PC-3 (cell line): ENCODE measurements at regions not wholly inside any gene's neighbourhood (a gene's known extent, or its start where the extent isn't known, plus 50 kb on each side); places are given as distances from the start of the nearest gene placed in this dataset.

Experiments
- EZH2phosphoT487 ChIP-seq: fragments of 300-600 bp; sonication (generic); IDR thresholded peaks from 2 replicates; pipeline ENCODE4 v1.6.1; 2018; ENCODE audit warnings: mild to moderate bottlenecking, antibody characterized with exemption, low read length, borderline replicate concordance
- TF ChIP-seq, protein P1 (sequence below): fragments of 300-600 bp; sonication (generic); conservative IDR thresholded peaks from 2 replicates; pipeline ENCODE4 v1.5.1; 2017; ENCODE audit warnings: antibody characterized with exemption, low read depth, mild to moderate bottlenecking, low read length

DNA sequence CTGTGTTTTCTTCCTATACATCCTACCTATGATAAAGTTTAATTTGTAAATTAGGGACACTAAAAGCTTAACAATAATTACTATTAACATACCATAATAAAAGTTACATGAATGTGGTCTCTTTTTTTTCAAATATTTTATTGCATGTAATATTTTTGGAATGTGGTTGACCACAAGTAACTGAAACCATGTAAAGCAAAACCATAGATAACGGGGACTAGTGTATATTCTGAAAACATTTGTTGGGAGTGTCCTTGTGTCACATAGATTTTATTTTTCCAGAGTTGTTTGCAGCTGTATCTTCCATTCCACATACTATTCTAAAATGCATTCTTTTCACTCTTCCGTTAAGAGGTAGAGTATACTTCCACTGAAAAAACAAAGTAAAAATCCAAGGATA is 200.4 kb downstream of the KIF18A start:
- TF ChIP-seq EZH2phosphoT487, result no peak
- TF ChIP-seq, protein P1, sequence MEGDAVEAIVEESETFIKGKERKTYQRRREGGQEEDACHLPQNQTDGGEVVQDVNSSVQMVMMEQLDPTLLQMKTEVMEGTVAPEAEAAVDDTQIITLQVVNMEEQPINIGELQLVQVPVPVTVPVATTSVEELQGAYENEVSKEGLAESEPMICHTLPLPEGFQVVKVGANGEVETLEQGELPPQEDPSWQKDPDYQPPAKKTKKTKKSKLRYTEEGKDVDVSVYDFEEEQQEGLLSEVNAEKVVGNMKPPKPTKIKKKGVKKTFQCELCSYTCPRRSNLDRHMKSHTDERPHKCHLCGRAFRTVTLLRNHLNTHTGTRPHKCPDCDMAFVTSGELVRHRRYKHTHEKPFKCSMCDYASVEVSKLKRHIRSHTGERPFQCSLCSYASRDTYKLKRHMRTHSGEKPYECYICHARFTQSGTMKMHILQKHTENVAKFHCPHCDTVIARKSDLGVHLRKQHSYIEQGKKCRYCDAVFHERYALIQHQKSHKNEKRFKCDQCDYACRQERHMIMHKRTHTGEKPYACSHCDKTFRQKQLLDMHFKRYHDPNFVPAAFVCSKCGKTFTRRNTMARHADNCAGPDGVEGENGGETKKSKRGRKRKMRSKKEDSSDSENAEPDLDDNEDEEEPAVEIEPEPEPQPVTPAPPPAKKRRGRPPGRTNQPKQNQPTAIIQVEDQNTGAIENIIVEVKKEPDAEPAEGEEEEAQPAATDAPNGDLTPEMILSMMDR, result no peak
